ENCODE measurements at regions not wholly inside any gene's neighbourhood (a gene's known extent, or its start where the extent isn't known, plus 50 kb on each side); places are given as distances from the start of the nearest gene placed in this dataset.

- TF ChIP-seq CTCF (IDR thresholded peaks at IDR 0.05; ENCODE audit: unreplicated experiment in 3 of 3) = no peak
- Mint-ChIP-seq H3K36me3 (ENCODE audit: low read depth) (no peaks in the 10 kb centered on the region), H3K9me3 (peaks cover 2% of the 10 kb centered on the region), H3K27me3 (ENCODE audit: low read depth) (peaks cover 5% of the 10 kb centered on the region), H3K4me3 (no peak overlapping the region), H3K4me1 (no peaks in the 10 kb centered on the region), H3K27ac (no peak overlapping the region)
These were observed 795.2 kb upstream of the ID2 start for GRCh38 chr2:7886666-7887065.

- Mint-ChIP-seq H3K27me3 (ENCODE audit: low read depth) (peaks cover 8% of the 10 kb centered on the region), H3K36me3 (ENCODE audit: low read depth) (no peaks in the 10 kb centered on the region), H3K4me1 (no peaks in the 10 kb centered on the region), H3K9me3 (peaks cover 7% of the 10 kb centered on the region), H3K4me3 (no peak overlapping the region), H3K27ac (no peak overlapping the region)
- TF ChIP-seq CTCF (IDR thresholded peaks at IDR 0.05; ENCODE audit: unreplicated experiment in 3 of 3) = no peak
These were observed 794.4 kb upstream of the ID2 start for GRCh38 chr2:7887441-7887840.

- Mint-ChIP-seq H3K4me1 (no peaks in the 10 kb centered on the region), H3K36me3 (ENCODE audit: low read depth) (no peaks in the 10 kb centered on the region), H3K27me3 (ENCODE audit: low read depth) (peaks cover 8% of the 10 kb centered on the region), H3K27ac (no peak overlapping the region), H3K4me3 (no peak overlapping the region), H3K9me3 (peaks cover 7% of the 10 kb centered on the region)
- no peak for TF ChIP-seq CTCF (IDR thresholded peaks at IDR 0.05; ENCODE audit: unreplicated experiment in 3 of 3)
These were observed 793.0 kb upstream of the ID2 start for GRCh38 chr2:7888876-7889275.

- Mint-ChIP-seq H3K27ac (no peak overlapping the region), H3K4me1 (no peaks in the 10 kb centered on the region), H3K27me3 (ENCODE audit: low read depth) (peaks cover 8% of the 10 kb centered on the region), H3K9me3 (peaks cover 9% of the 10 kb centered on the region), H3K4me3 (no peak overlapping the region), H3K36me3 (ENCODE audit: low read depth) (no peaks in the 10 kb centered on the region)
- no peak for TF ChIP-seq CTCF (IDR thresholded peaks at IDR 0.05; ENCODE audit: unreplicated experiment in 3 of 3)
These were observed 790.5 kb upstream of the ID2 start for GRCh38 chr2:7891312-7891711.

GRCh38 chr2:7895289-7895688 is 786.6 kb upstream of the ID2 start:
- TF ChIP-seq CTCF (IDR thresholded peaks at IDR 0.05; ENCODE audit: unreplicated experiment in 3 of 3) = no peak
- H3K9me3 Mint-ChIP-seq = peaks cover 9% of the 10 kb centered on the region
- H3K36me3 Mint-ChIP-seq (ENCODE audit: low read depth) = no peaks in the 10 kb centered on the region
- no peak overlapping the region for H3K27ac Mint-ChIP-seq
- H3K4me1 Mint-ChIP-seq = no peaks in the 10 kb centered on the region
- peaks cover 9% of the 10 kb centered on the region for H3K27me3 Mint-ChIP-seq (ENCODE audit: low read depth)
- H3K4me3 Mint-ChIP-seq = no peak overlapping the region

GRCh38 chr2:7896940-7897487 is 784.8 kb upstream of the ID2 start:
- H3K4me1 Mint-ChIP-seq = no peaks in the 10 kb centered on the region

More at GRCh38 chr2:7896940-7897487, 784.8 kb upstream of the ID2 start:
- no peak for TF ChIP-seq CTCF (IDR thresholded peaks at IDR 0.05; ENCODE audit: unreplicated experiment in 3 of 3)
- Mint-ChIP-seq H3K9me3 (peaks cover 3% of the 10 kb centered on the region), H3K27me3 (ENCODE audit: low read depth) (peaks cover 9% of the 10 kb centered on the region), H3K4me3 (no peak overlapping the region), H3K36me3 (ENCODE audit: low read depth) (no peaks in the 10 kb centered on the region), H3K27ac (no peak overlapping the region)

Measured in nephron (organoid).